OCI-LY3 (cell line): ENCODE measurements at regions not wholly inside any gene's neighbourhood (a gene's known extent, or its start where the extent isn't known, plus 50 kb on each side); places are given as distances from the start of the nearest gene placed in this dataset.

Experiments
- CTCF ChIP-seq: fragments of 200-600, 300-600 bp; sonication (generic); IDR thresholded peaks from 2 replicates; pipeline ENCODE4 v1.5.1; 2014; ENCODE audit warnings: antibody characterized with exemption, low read length, low read depth
- EZH2phosphoT487 ChIP-seq: fragments of 200-600 bp; shearing (Covaris generic); IDR thresholded peaks from 2 replicates; pipeline ENCODE4 v1.6.1; 2018; ENCODE audit warnings: antibody characterized with exemption, mixed run types, low read depth

GRCh38 chr6:87789198-87789899 lies 87.3 kb upstream of the AKIRIN2 start:
- TF ChIP-seq CTCF (no peak), EZH2phosphoT487 (no peak)
